ENCODE measurements at regions not wholly inside any gene's neighbourhood (a gene's known extent, or its start where the extent isn't known, plus 50 kb on each side); places are given as distances from the start of the nearest gene placed in this dataset.

- DNase-seq: no peak
These were observed 113.7 kb downstream of the RAB11FIP2 start for GRCh38 chr10:117933036-117933435.

DNA sequence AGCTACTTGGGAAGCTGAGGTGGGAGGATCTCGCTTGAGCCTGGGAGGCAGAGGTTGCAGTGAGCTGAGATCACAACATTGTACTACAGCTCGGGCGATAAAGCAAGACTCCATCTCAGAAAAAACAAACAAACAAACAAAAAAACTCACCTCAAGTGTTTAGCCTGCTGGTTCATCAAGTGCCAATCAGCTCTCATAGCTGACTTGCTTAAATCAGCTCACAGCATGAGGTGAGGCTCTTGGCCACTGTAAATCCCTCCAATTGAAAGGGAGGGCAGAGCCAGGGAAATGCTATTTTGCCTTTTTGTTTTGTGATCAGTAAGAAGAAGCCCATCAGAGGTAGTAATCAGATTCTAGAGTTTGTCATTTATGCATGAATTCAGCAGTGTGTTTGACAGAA lies 112.3 kb downstream of the RAB11FIP2 start:
- no peak for DNase-seq

- DNase-seq: no peak
These were observed 110.6 kb downstream of the RAB11FIP2 start for GRCh38 chr10:117936141-117936540.

- no peak for DNase-seq
These were observed 110.2 kb downstream of the RAB11FIP2 start for GRCh38 chr10:117936566-117936965.

GRCh38 chr10:117936976-117937375 lies 109.8 kb downstream of the RAB11FIP2 start:
- DNase-seq: no peak

DNA sequence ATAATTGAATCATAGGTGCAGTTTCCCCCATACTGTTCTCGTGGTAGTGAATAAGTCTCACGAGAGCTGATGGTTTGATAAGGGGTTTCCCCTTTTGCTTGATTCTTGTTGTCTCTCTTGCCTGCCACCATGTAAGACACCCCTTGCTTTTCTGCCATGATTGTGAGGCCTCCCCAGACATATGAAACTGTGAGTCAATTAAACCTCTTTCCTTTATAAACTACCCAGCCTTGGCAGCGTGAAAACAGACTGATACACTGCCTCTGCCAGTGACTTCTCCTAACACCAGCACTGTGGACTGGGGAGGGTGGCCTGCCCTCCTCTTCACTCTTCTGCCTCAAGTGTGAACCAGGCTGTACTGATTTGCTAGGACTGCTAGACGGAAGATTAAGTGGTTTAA lies 108.6 kb downstream of the RAB11FIP2 start:
- no peak for DNase-seq

DNA sequence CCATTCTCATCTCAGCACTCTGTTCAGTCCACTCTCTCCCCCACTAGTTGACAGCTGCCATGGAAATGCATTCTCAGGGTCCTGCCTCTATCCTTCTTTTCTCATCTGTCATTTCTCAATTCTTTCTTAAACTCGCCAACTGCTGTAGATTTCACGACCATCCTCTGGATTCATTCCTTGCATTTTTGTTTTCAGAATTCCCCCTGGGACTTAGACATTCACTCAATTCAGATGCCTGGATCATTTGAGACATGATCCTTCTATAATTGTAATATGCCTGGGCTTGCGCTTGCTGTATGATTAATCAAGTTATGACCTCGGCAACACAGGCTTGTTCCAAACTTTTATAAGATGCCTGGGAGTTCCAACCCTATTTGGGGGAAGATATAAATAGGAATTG lies 104.5 kb downstream of the RAB11FIP2 start:
- no peak for DNase-seq

DNA sequence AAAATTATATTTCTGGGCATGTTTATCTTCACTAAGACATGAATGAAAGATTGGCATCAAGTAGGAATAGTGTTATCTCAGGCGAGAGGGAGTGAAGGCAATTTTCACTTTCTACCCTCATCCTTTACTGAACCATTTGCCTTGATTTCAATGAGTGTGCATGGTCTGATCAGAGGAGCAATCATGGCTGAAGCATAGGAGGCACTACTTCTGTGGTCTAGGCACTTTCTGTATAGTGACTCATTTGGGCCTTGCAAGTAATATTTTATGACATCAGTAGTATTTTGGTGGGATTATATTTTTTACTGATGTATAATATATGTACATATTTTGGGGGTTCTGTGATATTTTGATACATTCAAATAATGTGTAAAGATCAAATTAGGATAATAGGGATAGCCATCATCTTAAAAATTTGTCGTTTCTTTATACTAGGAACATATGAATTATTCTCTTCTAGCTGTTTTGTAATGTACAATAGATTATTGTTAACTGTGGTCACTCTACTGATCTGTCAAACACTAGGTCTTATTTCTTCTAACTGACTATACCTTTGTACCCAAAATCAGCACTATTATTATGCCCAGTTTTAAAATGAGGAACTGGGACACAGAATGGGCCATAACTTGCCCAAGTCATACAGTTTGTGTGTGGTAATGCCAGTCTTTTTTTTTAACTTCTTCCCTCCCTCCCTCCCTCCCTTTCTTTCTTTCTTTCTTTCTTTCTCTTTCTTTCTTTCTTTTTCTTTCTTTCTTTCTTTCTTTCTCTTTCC lies 101.9 kb downstream of the RAB11FIP2 start:
- DNase-seq: no peak

GRCh38 chr10:117945651-117946050 lies 101.1 kb downstream of the RAB11FIP2 start:
- DNase-seq: no peak

DNA sequence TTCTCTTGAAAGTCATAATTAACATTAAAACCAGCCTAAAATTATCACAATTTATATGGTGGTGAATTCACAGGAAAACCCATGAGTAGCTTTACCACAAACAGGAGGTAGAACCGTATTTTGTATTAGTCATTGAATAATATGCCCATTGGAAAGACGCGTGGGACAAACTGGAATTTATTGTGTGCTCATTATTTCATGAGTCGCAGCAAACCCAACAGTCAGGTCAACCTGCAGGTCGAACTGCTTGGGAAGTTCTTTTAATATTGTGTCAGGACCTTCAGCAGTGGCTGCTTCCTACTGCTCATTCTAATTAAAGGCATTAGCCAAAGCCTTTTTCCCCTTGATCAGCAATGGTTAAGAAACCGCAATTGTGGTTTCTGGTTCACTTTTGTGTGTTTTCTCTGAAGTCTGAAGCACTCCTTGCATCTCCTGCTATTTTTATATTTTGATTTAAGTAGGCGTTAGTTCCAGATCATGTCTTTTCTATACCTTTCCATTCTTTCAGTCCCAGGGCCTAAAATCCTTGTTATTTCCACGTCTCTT lies 100.1 kb downstream of the RAB11FIP2 start:
- no peak for DNase-seq

DNA sequence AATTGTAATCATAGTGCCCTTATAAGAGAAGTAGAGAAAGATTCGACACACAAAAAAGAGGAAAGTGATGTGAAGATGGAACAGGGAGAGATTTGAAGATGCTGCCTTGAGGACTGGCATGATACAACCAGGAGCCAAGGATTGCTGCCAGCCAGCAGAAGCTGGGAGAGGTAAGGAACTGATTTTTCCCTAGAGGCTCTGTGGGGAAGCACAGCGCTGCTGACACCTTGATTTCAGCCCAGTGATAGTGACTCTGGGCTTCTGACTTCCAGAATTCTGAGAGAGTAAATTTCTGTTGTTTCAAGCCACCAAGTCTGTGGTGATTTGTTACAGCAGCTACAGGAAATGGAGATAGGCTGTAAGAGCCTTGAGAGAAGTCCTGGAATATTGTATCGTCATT lies 98.2 kb downstream of the RAB11FIP2 start:
- DNase-seq: no peak

DNA sequence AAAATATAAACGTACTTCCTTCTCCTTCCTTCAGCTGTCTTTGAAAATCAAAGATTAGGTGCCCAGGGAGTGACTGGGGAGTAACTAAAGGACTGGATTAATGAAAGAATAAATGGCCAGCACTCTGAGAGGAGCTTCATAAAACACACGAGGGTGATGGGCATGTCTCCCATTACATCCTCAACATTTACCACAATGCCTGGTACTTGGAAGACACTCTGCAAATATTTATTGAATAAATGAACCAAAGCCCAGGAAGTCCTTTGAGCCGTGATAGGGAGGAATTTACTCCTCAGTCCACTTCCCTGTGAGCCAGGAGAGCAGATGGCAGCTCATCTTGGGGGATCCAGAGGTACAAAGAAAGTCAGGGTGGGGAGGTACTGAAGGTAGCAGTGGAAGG lies 96.3 kb downstream of the RAB11FIP2 start:
- DNase-seq: no peak

All from hematopoietic multipotent progenitor cell treated with erythropoietin and hydrocortisone succinate and interleukin-3 and kit ligand, for 8 days (in vitro differentiated cells).